GM18519 (cell line): ENCODE measurements at regions not wholly inside any gene's neighbourhood (a gene's known extent, or its start where the extent isn't known, plus 50 kb on each side); places are given as distances from the start of the nearest gene placed in this dataset.

Source experiments
- ATAC-seq: cut with Tn5 transposase; IDR thresholded peaks from one replicate; pipeline ENCODE4 v1.9.1; 2021; ENCODE audit warnings: mild to moderate bottlenecking, moderate library complexity; ENCODE audit not compliant: unreplicated experiment, low FRiP score

DNA sequence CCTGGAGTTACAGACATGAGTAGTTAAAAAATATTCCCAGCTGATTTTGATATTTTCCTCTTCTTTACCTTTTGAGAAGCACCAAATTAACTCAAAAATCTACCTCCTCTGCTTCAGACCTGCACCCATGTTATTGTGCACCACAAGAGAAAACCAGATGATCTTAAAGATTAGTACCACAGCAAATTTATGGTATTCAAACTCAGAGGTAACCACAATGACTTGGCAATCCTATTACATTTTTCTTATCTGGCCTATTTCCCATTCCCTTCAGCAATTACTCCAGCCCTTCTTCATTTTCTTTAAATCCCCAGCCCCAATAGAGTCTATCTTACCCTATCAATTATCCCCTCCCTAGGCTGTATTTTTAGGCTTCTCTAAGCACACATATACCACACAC is 535.1 kb downstream of the FAT4 start:
- ATAC-seq = no peak

DNA sequence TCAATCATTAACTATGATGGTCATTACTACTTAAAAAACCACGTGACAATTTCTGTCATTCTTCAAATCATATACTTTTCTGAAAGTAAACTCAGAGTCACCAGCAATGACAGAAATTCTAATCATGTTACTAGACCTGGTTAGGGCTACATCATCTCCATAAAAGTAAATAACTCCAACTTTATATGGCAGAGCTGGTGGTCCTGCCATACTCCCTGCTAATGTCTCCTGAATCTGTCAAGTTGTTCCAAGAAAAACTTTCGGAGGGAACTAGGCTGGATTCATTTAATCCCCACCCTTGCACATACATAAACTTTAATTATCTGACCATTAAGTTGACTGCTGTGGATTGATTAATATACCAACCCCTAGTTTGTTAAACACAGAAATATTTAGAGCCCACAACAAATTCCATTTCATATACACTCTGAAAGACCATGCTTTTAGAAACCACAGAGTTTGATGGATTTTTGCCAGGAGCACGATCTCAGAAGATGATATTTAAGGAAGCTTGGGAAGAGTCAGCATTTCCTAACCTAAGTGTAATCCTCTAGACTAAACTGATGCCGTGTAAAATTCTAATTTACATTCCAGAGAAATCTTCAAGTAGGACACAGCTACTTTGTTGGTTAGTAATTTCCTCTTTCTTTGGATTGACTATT is 577.0 kb downstream of the FAT4 start:
- ATAC-seq = no peak

DNA sequence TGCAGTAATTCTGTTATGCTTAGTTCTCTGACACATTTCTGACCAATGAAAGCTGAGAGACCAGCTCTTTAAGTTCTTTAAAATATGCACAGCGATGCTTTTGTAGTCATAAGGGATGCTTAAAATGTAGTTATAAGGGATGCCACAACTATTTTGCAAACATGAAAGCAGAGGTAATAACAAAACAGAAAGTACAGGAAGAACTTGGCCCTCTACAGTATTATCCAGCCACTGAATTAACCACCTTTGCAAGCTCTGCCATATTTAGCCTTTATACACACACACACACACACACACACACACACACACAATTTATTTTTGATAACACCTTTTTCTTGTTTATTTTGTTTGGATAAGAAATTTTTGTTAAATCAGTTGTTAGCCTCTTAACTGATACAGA is 590.0 kb downstream of the FAT4 start:
- no peak for ATAC-seq

DNA sequence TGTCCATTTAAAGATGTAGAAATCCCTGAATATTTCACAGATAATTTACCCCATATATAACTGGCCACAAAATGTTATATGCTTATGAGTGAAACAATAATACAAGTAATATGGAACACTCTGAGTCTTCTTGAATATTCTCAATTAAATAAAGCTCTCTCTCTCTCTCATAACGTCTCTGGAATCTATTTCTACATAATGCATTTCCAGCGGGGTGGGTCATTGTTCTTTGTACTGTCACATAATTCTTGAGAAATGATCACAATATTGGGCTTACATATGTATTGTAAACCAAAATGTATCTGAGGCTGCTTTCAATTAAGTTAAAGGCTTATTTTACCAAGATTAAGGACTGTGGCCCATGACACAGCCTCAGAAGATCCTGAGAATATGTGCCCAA is 596.3 kb downstream of the FAT4 start:
- no peak for ATAC-seq

DNA sequence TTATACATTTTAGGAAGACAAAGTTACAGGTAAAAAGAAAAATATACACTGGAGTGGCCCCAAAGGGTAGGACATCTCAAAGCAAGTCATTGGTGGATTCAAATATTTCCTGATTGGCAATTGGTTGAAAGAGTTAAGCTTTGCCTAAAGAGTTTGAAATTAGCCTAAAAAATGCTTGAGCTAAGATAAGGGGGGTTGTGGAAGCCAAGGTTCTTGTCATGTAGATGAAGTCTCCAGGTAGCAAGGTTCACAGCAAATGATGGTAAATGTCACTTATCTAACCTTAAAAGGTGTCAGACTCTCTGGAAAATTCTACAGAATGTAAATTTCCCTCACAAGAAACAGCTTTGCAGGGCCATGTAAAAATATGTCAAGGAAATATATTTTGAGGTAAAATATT is 596.7 kb downstream of the FAT4 start:
- ATAC-seq = no peak

DNA sequence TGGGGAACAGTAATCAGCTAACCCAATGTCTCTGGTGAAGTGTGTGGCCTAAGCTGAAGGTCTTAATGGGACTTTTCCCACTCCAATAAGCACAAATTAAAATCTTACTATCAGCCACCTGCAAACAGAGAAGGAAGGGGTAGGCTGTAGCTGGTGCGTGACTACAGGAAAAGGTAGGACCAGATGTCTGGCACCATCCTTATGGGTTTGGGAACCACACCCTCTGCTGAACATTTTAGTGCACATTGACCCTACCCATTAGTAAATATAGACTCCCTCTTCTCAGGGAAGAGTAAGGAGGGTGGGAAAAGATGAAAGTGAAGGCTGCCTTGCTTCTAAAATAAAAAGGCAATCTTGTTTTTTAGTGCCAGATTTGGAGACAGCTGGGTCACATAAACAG is 602.8 kb downstream of the FAT4 start:
- ATAC-seq = no peak

DNA sequence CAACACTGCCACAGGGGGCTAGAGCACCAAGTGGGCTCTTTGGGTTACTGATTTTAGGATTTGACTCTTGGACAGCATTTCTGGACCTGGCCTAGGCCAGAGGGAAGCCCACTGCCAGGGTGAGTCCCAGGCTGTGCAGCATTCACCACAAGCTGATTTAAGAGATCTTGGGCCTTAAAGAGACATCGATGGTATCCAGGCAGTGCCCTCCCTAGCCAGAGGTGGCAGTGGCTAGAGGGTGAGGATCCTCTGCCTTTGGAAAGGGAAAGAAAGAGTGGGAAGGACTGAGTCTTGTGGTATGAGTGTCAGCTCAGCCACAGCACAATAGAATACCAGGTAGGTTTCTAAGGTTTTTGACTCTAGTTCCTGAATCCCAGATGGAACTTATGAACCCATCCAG is 613.9 kb downstream of the FAT4 start:
- ATAC-seq = no peak

DNA sequence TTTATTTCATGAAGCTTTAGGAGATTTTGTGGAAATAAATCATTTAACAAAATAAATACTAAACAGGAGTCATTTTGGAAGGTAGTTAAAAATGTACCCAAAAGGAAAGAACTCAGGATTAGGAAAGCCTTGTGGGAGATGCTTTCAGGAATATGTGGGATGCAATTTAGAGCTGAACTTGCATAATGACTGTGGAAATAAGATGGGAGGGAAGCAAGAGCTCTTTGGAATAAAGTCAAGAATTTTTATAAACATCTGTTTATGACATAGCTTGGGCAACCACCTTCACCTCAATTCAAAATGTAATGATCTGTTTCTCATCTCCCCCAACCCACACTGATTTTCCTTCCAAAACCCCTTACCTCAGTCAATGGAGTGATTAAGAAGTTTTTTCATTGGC is 623.8 kb downstream of the FAT4 start:
- ATAC-seq = no peak

DNA sequence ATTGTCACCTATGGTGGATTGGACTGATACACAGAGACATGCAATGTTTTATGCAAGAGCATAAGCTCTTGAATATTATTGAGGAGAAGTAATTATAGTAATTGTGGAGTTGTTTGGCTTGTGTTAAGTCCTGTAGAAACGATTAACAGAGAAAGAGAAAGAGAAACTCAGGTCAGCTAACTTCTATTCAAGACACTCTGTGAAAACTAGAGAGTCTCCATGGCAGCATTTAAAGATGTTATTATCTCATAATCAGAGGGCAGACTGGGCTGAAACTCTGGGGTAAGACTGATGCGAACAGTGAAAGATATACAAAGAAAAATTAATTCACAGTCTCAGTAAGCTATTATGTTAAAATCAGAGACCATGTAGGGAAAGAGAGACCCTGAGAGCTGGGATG is 625.7 kb downstream of the FAT4 start:
- no peak for ATAC-seq

DNA sequence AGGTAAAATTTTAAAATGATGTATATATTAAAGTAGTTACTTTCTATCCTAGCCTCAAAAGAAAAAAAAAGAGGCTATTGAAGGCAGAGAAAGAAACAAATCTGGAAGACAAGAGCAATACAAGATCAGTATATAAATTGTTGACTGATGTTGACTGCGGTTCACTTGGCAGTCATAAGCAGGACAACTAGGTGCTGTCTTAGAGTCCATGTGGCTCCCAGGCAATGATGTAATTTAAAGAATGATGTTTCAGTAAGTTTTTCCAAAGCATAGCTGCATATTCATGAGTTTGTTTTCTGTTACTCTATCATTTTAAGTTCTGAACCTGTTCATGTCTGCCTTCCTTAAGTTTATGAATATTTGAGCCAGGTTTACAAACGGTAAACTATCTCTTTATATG is 630.2 kb downstream of the FAT4 start:
- ATAC-seq = no peak

DNA sequence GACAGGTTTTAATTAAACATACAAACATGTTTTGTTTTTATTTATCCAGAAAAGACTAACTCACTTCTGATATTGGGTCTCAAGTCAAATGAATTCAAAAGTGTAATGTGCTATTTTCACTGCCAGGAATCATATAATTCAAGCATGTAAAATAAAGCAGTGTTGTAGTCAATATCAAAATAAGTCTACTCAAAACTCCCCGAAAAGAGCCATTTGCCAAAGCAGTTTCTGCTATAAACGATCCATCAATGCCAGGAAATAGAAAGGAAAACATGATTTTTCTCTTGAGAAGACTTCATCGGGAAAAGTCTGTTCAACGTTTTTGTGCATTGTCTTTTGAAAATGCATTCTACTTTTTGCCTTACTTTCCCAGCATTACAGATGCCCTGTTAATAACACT is 633.3 kb downstream of the FAT4 start:
- ATAC-seq = no peak

DNA sequence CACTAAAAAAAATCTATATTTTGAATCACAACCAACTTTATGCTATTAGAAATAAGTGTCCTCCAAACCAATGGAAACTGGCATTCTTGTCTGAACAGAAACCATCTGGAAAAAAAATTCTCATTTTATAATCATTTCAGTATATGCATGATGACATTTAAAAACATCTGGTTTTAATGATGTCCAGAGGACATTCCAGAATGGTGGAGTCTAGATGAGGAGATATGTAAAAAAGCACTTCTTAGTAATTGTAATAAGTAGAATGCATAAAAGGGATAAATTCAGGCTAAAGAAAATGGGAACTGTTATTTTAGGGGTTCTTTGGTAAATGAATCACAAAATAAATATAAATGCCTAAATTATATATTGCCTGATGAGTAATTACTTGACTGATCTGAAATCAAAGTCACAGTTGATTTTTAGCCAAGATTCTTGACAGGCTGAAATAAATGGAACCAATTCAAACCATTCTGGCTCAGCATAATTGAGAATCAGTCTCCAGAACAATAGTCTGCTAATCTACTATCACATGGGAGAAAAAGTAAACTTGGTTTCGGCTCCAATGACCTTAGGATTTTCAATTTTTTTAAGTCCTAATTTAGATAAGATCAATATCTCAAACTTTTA is 636.6 kb downstream of the FAT4 start:
- no peak for ATAC-seq

DNA sequence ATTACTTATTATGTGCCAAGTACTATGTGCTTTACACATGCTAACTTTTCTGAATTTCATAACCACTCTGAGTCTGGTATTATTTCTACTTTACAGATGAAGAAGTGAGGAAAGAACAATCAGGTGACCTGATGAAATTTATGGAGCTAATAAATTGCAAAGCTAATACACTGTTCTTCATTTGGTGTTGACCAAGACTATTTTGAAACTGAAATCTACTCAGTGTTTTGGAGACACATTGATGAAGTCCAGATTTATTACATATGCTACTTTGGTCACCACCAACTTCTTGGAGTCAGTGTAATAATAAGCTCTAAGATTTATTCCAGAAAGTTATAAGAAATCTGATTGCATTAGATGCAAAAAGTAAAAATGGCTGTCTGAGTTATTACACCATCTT is 637.9 kb downstream of the FAT4 start:
- ATAC-seq = no peak

DNA sequence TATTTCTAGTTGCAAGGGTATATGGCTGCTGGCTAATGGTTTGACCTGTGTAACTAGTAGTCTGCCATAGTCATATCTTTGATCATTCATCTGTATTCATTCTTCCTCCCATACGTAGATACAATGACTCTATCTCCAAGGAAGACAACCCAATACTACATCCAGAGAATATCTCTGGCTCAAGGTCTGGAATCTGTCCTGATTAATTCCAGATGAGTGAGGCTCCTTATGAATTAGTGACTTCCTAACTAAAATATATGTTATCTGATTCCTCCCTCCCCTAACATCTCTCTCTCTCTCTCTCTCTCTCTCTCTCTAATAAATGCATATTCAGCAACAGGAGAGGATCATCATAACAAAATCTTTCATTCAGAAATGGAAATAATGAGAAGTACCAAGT is 641.5 kb downstream of the FAT4 start:
- no peak for ATAC-seq

DNA sequence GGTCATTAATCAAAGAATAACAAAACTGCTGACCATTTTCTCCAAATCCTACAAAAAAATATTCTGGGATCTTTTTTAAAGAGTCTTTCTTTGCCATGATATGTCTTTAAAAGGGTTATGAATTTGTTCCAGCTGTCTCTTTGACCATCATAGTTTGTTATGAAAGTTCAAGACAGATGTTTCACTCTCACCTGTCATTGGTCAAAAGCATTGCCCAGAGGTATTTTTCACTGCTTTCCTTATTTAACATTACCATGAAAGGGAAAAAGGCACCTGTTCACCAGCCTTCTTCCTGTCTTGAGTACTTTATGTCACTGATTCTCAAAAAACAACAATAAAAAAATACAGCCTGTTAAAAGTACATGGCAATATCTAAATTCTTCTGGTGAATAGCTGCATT is 643.8 kb downstream of the FAT4 start:
- no peak for ATAC-seq

DNA sequence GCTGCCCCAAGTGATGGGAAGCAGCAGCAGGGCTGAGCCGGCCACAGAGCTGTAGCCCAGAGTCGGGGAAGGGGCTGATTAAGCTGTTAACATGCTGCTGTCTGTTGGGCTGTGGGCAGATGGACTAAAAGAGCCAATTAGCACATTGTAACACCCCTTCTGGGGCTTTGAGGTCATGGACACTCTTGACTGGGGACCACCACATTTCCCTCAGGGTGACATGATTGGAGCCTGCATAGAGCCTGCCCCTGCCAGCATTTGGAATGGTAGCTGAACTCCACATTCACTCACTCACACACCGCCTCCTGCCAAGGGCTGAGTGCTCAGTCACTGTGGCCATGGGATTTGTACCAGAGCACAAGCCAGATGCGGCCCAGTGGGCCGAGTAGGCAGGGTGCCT is 646.9 kb downstream of the FAT4 start:
- no peak for ATAC-seq

DNA sequence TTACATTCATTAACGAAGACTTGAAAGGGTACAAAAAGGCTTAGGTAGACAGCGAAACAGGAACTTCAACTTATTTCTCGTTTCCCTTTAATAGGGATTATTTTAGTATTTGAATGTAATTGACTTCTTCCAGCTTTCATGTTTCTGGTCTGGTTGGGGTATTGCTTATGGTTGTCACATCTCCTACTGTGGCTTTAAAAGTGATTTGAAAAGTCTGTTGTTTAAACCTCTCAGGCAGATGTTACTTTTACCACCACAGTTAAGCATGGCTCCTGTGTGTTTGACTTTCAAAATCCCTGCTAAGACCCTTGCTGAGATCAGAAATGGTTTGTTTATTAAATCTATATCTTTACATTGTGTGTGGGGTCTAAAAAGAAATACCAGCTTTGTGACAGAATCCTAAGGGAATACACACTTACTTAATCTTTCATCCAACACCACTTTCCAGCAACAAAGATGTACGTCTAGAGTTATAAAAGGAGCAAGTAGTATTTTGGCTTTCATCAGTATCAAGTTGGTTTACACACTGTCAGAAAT is 661.2 kb downstream of the FAT4 start:
- no peak for ATAC-seq

DNA sequence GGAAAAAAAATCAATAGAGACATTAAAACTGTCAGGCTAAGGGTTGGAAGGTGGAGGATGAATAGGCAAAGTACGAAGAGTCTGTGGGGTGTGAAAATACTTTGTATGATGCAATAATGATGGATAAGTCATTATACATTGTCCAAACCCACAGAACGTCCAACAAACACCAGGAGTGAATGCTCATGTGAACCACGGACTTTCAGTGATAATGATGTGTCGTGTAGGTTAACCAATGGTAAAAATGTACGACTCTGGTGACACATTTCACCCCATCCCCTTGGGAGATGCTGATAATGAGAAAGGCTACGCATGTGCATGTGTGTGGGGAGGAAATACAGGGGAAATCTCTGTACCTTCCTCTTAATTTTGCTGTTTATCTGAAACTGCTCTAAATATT is 665.2 kb downstream of the FAT4 start:
- no peak for ATAC-seq

DNA sequence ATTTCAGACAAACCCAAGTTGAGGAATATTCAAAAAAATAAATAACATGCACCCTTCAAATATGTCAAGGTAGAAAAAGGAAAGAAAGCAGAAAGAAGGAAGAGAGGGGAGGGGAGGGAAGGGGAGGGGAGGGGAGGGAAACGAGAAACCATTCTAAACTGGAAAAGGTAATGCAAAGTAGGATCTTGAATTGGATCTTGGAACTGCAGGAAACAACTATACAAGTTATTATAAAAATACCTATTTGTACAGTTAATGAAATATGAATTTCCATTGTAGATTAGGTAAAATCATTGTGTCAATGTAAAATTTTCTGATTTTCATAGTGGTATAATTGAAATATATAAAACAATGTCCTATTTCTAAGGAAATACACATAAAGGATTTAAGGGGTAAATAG is 668.4 kb downstream of the FAT4 start:
- ATAC-seq = no peak

DNA sequence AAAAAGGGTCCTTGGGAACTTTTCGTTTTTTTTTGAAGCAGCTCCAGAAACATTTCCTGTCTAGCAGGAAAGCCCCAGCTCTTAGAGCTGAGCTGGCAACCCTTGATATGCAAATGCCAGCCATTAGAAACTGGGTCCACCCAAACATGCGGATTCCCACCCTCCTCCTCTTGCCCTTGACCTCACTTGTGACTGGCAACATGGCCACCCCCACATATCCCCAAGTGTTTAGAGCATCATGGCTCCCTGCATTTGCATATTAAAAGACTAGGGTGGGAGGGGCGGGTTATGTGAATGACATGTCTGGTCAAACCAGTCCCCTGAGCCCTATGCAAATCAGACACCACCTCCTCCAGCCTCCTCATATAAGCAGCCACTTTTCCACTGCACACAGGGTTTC is 671.1 kb downstream of the FAT4 start:
- no peak for ATAC-seq

DNA sequence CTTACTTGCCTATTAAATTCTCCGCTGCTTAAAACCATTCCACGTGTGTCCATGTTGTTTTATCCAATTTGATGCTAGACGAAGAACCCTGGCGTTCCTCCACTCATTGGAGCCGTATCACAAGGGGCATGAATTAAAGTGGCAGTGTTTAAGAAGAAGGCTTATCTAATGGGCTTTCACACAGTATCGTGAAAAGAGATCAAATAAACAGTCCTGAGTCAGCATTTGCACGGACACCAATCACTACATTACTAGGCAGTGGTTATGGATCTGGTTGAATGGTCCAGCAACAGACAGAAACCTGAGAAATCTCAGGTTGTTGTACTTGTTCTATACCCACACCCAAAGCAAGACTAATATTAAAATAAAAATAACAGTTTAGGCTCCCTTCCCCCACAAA is 671.6 kb downstream of the FAT4 start:
- ATAC-seq = no peak

DNA sequence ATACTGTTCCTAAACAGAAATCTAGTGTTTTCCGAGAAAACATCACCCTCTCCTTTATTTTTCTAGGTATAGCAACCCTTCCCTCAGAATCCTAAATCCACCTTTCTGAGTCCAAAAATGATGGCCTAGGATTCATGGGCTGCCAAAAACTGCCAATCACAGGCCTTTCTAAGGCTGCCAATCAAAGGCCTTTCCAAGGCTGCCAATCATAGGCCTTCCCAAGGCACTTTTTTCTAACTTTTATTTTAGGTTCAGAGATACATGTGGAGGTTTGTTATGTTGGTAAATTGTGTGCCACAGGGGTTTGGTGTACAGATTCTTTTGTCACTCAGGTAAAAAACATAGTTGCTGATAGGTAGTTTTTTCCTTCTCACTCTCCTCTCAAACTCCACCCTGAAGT is 673.7 kb downstream of the FAT4 start:
- no peak for ATAC-seq

DNA sequence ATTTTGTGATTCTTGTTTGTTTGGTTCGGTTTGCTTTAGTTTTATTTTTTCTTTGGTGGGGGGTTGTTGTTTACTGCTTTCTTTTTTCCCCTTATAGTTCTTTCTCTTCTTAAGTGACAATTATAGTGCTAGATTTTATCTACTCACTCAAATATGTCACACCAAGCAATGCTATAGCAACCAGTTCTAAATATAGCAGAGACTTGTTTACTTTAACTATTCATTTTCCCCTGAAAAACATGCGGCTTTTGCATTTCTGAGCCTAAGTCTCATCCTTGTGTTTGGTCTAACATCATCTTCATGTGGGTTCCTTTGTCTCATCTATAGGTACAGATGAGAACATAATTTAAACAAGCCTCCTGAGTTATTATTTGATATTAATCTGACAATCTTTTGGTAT is 676.6 kb downstream of the FAT4 start:
- no peak for ATAC-seq
